ENCODE measurements at regions not wholly inside any gene's neighbourhood (a gene's known extent, or its start where the extent isn't known, plus 50 kb on each side); places are given as distances from the start of the nearest gene placed in this dataset.

DNA sequence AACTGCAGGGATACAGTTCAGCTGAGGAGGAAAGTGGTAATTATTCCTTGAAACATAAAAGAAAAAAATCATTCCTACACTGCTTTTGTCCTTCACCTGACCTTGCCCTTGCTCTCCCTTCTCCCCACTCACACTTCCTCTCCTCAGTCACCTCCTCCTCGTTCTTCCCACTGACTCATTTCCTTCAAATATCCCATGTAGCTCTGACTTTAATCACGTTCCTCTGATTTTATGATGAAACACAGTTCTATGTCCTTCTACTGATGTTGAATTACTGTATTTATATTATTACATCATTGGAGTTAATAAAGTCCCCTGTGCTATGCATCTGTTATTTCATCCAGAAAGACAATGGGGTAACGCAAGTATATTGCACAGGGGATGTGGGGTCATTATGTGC is 575.6 kb downstream of the POM121L12 start:
- TF ChIP-seq, protein P1, sequence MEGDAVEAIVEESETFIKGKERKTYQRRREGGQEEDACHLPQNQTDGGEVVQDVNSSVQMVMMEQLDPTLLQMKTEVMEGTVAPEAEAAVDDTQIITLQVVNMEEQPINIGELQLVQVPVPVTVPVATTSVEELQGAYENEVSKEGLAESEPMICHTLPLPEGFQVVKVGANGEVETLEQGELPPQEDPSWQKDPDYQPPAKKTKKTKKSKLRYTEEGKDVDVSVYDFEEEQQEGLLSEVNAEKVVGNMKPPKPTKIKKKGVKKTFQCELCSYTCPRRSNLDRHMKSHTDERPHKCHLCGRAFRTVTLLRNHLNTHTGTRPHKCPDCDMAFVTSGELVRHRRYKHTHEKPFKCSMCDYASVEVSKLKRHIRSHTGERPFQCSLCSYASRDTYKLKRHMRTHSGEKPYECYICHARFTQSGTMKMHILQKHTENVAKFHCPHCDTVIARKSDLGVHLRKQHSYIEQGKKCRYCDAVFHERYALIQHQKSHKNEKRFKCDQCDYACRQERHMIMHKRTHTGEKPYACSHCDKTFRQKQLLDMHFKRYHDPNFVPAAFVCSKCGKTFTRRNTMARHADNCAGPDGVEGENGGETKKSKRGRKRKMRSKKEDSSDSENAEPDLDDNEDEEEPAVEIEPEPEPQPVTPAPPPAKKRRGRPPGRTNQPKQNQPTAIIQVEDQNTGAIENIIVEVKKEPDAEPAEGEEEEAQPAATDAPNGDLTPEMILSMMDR (IDR thresholded peaks at IDR 0.05; ENCODE audit: low read length): no peak
- no peak for TF ChIP-seq EZH2 (IDR thresholded peaks at IDR 0.05; ENCODE audit: borderline replicate concordance, low read length)
